ENCODE measurements at regions not wholly inside any gene's neighbourhood (a gene's known extent, or its start where the extent isn't known, plus 50 kb on each side); places are given as distances from the start of the nearest gene placed in this dataset.

DNA sequence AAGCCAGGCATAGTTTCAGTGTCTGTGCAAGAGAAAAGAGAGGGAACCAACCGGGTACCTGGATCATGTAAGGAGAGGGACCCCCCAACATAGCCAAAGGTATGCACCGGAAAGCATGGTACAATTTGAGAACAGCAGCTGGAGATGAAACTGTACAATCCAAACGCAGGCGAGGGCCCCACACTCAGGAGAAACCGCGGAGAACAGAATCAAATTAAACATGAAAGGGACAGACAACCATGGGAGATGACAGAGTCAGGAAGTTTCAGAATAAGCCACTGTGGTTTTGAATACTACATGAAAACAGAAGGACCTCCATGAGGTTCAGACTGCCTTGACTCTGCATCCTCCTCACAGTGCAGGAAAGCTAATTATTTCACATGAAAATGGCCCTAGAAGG, 62.9 kb upstream of the SPATA13 start:
- no peak overlapping the region for H3K27ac ChIP-seq (ENCODE audit: insufficient read depth, low read depth, low read length)
- no peak overlapping the region for H3K4me3 ChIP-seq (replicated peaks in 1 of 3; ENCODE audit: insufficient read depth in 1 of 3, low read depth in 1 of 3, low read length in 3 of 3)
- no peaks in the 10 kb centered on the region for H3K79me2 ChIP-seq (ENCODE audit: control insufficient read depth, insufficient read depth, low read length)
- H3K4me1 ChIP-seq (ENCODE audit: control insufficient read depth, extremely low read depth, insufficient read depth, low read length): peaks cover 7% of the 10 kb centered on the region
- dilution Hi-C loops (cut with MboI; ENCODE audit: extremely low pct_ligation_motif_present, low sequenced_read_pairs): no loop called here
- TF ChIP-seq GATA2 (IDR thresholded peaks at IDR 0.05; ENCODE audit: insufficient read depth, insufficient read length, low read depth, low read length) (no peak), POLR2AphosphoS5 (IDR thresholded peaks at IDR 0.05; ENCODE audit: insufficient read depth, low read depth, low read length) (no peak), JUN (IDR thresholded peaks at IDR 0.05; ENCODE audit: borderline replicate concordance, insufficient read depth, insufficient read length, low read depth) (no peak), MYC (IDR thresholded peaks at IDR 0.05; ENCODE audit: low read depth, low read length) (no peak), EZH2 (IDR thresholded peaks at IDR 0.05; ENCODE audit: borderline replicate concordance, low read depth, low read length, severe bottlenecking) (no peak), FOS (IDR thresholded peaks at IDR 0.05; ENCODE audit: borderline replicate concordance, insufficient read depth, low read length) (no peak), POLR2A (IDR thresholded peaks at IDR 0.05; ENCODE audit: low read depth, low read length) (no peak)
- TF ChIP-seq, protein P1, sequence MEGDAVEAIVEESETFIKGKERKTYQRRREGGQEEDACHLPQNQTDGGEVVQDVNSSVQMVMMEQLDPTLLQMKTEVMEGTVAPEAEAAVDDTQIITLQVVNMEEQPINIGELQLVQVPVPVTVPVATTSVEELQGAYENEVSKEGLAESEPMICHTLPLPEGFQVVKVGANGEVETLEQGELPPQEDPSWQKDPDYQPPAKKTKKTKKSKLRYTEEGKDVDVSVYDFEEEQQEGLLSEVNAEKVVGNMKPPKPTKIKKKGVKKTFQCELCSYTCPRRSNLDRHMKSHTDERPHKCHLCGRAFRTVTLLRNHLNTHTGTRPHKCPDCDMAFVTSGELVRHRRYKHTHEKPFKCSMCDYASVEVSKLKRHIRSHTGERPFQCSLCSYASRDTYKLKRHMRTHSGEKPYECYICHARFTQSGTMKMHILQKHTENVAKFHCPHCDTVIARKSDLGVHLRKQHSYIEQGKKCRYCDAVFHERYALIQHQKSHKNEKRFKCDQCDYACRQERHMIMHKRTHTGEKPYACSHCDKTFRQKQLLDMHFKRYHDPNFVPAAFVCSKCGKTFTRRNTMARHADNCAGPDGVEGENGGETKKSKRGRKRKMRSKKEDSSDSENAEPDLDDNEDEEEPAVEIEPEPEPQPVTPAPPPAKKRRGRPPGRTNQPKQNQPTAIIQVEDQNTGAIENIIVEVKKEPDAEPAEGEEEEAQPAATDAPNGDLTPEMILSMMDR (IDR thresholded peaks at IDR 0.05; ENCODE audit: extremely low read depth in 1 of 2, insufficient read depth in 1 of 2, low read depth in 1 of 2, low read length in 2 of 2): no peak
- TF ChIP-seq, protein P2, sequence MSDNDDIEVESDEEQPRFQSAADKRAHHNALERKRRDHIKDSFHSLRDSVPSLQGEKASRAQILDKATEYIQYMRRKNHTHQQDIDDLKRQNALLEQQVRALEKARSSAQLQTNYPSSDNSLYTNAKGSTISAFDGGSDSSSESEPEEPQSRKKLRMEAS (IDR thresholded peaks at IDR 0.05; ENCODE audit: insufficient read depth, insufficient read length): no peak
- no peaks in the 10 kb centered on the region for H3K9me1 ChIP-seq (replicated peaks; ENCODE audit: control insufficient read depth, extremely low read depth, insufficient read depth, low read length)
- H3K9me3 ChIP-seq (replicated peaks; ENCODE audit: control insufficient read depth, insufficient read depth, low read length): no peaks in the 10 kb centered on the region
- no peak overlapping the region for H3K4me2 ChIP-seq (ENCODE audit: insufficient read depth, low read length)
- intact Hi-C loops (cut with micrococcal nuclease): no loop called here
- no peaks in the 10 kb centered on the region for H4K20me1 ChIP-seq (replicated peaks; ENCODE audit: control insufficient read depth, extremely low read depth, insufficient read depth, low read length)
- no peak for DNase-seq (ENCODE audit: low read depth, low spot score)
- H3K36me3 ChIP-seq (ENCODE audit: control insufficient read depth in 2 of 2, extremely low read depth in 1 of 2, insufficient read depth in 2 of 2, low read length in 2 of 2): no peaks in the 10 kb centered on the region
- H2AFZ ChIP-seq (ENCODE audit: low read depth, low read length): no peak overlapping the region
- peaks cover 0 to 3% of the 10 kb centered on the region in 2 experiments for H3K27me3 ChIP-seq (ENCODE audit: control insufficient read depth in 2 of 2, insufficient read depth in 2 of 2, low read length in 2 of 2)
- CTCF ChIA-PET: interaction anchor here (1.5 kb wide), 1 partner anchor 48 kb away, joined by 3 read pairs; no protein-coding TSS in a partner anchor
- no TSS peak for BruUV-seq (replicated peaks)
- POLR2A ChIA-PET: no interaction called here
- no peak for FAIRE-seq
- H3K9ac ChIP-seq (replicated peaks; ENCODE audit: extremely low read depth, insufficient read depth, low read length): no peak overlapping the region

Measured in endothelial cell of umbilical vein (primary cell).